ENCODE measurements at regions not wholly inside any gene's neighbourhood (a gene's known extent, or its start where the extent isn't known, plus 50 kb on each side); places are given as distances from the start of the nearest gene placed in this dataset.
"Not testable (repeated sequence)": the region's sequence is repeated elsewhere in the genome, so short reads cannot be mapped to it uniquely, and the experiment has no call there.

GRCh38 chr6:28831683-28832082 is 92.1 kb downstream of the TRIM27 start:
- TF ChIP-seq CTCF (IDR thresholded peaks at IDR 0.05; ENCODE audit: insufficient read depth, low read length, poor library complexity, severe bottlenecking); EZH2phosphoT487 (conservative IDR thresholded peaks at IDR 0.05; ENCODE audit: low read length): not testable (repeated sequence)
